HG02840 (cell line): ENCODE measurements at regions not wholly inside any gene's neighbourhood (a gene's known extent, or its start where the extent isn't known, plus 50 kb on each side); places are given as distances from the start of the nearest gene placed in this dataset.
"Not testable (repeated sequence)": the region's sequence is repeated elsewhere in the genome, so short reads cannot be mapped to it uniquely, and the experiment has no call there.

Source experiments
- ATAC-seq: cut with Tn5 transposase; IDR thresholded peaks from one replicate; pipeline ENCODE4 v1.9.1; 2021; ENCODE audit warnings: mild to moderate bottlenecking, moderate library complexity, moderate number of reproducible peaks; ENCODE audit not compliant: unreplicated experiment, low FRiP score

DNA sequence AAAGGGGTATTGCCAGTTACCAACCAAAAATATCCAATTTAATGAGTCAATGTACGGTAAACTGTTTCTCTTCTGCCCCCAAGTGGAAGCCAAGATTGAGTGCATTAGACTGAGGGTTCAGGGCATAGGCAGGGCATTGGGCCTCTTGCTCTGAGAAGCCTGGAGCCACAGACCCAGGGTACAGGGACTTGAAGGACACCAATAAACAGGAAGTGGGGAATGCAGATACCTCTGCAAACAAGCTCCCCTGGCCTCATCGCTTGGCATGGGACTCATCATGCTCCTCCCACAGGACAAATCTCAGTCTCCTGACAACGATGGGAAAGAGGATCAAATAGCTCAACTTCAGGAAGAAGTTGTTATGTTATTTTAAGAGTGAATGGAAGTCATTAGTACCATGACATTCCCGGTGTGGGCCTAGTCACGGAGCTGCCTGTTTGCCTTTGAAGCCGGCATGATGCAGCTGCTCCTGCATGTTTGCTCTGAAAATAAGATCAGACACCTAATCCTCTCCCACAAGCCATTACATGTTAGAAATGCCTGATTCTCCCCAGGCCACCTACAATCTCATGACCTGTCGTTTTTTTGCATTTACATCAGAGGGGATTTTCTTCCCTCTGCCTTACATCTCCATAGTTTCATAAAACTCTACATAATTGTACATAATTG is 224.2 kb downstream of the RCHY1 start:
- no peak for ATAC-seq

DNA sequence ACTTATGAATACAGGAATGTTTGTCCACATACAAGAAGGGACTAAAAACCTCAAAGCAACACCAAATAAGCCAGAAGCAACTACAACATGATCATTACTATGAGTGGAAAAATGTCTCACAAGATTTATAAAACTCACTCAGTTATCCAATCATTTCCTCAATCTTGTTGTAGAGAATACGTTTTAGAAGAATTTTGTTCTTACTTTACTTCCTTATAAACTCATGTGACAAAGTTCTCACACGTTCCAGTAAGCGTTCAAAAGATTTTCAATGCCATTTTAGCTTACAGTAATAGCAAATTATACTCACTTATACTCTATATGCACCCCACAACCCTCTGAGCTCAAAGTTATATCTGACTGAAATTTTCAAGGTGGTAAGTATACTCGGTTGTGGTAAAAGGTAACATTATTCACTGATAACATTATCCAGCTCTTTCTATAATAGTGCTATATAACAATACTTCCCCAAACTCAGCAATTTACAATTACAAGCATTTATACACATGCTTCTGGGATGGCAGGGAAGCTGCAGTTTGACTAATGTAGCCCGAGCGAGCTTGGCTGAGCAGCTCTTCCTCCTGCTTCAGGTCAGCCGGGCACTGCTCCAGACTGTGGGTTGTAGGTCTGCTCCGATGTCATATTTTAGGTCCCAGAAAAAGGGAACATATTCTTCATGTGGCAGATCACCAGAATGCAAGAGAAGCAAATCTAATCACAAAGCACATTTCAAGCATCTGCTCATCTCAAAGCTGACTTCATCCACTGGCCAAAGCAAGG is 226.3 kb downstream of the RCHY1 start:
- no peak for ATAC-seq

DNA sequence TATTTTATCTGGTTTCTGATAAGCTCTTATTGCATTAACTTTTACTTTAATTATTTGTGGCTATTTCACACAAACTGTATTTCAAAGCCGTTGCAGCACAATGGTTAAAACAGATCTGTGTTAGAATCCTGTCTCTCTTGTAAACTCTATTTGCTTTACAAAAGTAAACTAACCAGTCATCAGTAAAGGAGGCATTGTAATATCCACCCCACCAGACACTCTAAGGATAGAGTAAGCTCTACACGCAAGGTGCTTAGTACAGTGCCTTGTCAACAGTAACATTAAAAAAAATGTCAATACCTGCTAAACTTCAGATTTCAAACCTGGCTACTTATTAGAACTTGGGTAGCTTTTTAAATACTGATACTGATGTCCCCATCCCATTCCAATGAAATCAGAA is 228.4 kb downstream of the RCHY1 start:
- ATAC-seq: no peak

DNA sequence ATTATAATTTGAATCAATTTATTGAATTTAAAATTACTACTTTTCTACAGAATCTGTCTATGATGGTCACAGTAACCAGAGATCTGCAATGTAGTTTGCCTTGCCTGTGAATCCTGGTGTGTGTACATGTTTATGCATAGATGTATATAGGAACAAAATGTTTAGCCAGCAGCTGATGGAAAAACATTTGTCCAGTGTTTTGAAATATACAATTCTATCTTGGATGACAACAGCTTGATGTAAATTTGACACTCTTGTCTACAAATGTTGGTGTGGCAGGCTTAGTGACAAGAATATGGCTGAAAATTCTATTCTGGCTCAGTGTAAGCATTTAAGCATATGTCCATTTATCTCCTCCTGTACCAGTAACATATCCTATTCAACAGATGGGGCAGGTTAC is 229.4 kb downstream of the RCHY1 start:
- ATAC-seq: no peak

DNA sequence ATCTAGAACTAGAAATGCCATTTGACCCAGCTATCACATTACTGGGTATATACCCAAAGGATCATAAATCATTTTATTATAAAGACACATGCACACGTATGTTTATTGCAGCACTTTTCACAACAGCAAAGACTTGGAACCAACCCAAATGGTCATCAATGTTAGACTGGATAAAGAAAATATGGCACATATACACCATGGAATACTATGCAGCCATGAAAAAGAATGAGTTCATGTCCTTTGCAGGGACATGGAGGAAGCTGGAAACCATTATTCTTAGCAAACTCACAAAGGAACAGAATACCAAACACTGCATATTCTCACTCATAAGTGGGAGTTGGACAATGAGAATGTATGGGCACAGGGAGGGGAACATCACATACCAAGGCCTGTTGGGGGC is 233.7 kb downstream of the RCHY1 start:
- ATAC-seq: not testable (repeated sequence)

DNA sequence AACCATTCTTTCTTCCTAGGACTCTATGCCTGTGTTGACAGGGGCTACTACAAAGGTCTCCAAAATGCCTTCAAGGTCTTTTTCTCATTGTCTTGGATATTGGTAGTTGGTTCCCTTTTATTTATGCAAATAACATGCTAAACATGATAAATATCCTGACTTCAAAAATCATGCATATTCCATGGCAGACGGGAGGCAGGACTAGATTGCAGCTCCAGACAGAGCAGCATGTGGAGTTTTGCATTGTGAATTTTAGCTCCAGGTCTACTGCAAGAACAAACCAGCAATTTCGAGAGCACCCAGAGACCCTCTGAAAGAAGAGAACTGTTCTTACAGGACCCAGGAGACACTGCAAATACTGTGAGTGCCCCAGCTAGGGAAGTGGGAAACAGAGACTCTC is 254.9 kb downstream of the RCHY1 start:
- no peak for ATAC-seq

DNA sequence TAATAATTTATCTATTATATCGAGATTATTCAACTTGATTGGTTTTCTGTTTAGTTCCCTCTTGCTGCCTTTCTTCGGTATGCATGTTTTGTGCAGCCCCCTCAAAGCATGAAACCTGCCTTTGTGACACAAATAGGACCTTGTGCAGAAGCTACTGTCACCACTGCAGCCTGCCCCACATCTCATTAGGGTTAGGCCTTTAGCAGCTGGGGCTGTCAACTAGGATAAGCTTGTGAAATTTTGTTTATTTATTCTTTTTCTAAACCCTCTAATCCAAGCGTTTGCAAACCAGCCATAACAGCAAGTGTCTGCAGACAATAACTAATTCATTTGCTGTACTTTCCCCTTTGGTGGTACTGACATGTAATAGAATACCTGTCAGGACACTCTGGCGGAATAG is 258.9 kb downstream of the RCHY1 start:
- ATAC-seq: no peak

DNA sequence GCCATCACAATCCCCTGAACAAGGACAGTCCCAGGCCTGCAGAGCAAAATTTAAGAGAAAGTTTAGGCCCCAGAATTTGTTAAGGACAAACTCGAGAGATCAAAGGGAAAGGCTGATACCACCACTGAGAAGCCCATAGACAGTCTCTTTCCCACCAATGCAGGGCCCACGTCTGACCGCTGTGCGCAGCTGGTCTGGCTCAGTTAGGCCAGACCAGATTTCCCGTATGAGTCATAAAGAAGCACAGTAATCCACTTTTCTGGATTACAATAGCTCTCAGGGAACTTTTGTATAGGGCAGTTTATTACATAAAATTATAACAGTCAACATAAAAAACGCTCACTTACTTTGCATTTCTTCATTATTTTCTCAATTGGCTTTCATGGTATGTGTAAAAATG is 259.5 kb downstream of the RCHY1 start:
- no peak for ATAC-seq

DNA sequence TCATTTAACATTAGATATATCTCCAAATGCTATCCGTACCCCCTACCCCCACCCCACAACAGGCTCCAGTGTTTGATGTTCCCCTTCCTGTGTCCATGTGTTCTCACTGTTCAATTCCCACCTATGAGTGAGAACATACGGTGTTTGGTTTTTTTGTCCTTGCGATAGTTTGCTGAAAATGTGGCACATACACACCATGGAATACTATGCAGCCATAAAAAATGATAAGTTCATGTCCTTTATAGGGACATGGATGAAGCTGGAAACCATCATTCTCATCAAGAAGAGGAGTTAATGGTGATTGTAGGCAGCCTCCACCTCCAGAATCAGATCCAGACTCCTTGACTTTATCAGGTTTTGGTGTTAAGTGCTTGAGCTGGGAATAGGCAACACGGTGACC is 261.1 kb downstream of the RCHY1 start:
- not testable (repeated sequence) for ATAC-seq

DNA sequence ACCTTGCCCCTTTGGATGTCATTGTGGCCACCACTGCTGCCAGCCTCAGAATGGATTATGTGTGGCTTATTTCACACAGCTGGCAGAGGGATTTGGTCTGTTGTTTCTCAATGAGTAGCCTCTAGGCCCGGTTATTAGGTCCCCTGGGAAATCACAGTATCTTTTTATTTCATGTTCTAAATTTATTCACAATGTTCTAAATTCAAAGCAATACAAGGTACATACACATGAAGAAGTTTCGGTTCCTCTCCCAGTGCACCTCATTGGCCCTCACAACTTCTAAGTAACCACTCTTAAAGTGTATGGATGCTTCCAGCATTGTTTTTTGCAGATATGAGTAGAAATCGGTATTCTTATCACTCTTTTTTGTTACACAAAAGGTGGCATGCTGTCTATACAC is 262.7 kb downstream of the RCHY1 start:
- no peak for ATAC-seq

DNA sequence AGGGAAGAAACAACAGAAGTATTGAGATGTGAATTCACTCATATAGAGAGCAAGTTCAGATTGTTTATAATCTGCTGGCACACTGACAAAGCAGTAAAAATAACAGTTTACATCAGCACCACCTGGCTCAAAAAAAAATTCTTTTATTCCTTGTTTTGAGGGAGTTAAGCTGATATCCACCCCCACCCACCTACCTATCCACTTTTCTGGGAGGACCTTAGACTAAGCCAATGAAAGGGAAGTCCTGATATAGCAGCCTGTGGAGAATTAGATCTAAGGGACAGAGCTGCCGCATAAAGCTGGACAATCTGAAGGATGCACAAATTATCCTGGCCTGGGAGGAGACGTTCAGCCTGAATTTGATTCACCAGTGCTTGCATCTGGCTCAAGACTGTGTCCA is 264.5 kb downstream of the RCHY1 start:
- ATAC-seq: no peak

DNA sequence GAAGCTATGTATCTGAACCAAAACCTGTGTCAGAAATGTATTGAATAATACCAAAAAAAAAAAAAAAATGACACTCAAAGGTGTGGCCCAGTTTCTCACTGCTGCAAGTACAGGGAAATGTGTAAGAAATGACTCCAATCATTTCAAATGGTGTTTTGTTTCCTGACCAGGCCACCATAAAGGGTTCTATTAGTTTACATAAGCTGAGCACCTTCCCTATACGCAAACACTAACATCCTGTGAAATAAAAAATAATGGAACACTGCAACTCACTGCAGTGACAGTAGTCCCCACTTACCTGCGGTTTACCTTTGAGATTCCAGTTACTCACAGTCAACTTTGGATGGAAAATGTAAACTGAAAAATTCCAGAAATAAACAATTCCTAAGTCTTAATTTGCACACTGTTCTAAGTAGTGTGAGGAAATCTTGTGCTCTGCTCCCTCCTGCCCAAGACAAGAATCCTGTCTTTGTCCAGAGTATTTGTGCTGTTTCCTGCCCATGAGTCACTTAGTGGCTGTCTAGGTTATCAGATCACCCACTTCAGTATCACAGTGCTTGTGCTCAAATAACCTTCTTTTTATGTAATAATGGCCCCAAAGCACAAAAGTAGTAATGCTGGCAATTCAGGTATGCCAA is 265.3 kb downstream of the RCHY1 start:
- ATAC-seq: no peak

DNA sequence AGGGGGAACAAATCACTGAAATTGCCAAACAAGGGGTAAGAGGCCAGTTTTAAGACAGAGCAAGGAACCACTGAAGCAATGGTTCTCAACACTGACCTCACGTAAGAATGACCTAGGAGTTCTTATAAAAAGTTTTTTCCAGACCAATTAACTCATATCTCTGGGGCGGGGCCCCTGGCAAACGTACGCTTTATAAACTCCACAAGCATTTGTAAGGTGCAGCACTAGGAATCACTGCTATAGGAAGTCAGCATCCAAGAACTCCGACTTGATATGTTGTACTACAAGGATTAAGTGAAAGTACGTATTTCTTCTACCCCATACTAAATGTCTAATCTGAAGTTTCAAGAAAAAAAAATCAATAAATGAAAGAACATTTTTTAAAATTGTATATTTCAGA is 269.9 kb downstream of the RCHY1 start:
- no peak for ATAC-seq

DNA sequence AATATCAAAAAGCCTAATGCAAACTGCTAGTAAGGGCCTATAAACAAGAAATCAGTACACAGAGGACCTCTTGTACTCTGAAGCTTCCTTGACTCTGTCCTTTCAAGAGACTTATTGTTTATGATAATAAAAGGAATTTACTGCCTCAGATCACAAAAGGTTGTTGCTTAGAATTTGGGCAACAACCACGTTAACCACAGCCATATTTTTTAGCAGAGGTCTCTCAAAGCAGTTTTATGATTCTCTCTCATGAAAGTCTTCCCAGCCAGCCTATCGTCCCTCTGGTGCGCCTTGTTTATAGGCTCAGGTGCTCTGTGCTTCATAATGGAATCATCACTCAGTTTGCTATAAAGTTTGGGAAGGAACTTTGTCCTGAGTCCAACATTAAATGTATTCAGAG is 270.6 kb downstream of the RCHY1 start:
- no peak for ATAC-seq

DNA sequence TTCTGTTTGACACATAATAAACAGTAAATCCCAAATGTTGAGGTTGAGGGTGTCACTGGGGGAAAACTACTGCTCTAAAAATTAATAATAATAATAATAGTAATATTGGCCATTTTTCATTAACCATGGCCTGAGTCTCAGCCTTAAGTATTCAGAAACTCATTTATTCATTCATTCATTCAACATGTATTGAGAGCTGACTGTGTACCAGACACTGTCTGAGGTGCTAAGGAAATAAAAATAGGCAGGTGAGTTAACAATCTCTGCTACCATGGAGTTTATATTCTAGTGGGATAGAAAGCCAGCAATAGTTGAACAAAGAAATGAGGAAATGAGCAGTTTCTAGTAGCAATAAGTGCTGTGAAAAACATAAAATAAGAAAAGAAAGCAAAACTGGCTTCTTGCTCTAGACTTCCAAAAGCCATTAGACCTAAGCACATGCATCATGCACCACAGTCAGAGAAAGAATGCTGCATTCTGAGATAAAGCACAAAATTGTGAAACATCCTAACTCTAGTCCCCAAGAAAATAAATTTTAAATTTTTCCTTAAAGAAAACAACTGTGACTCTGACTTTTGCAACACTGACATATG is 278.7 kb downstream of the RCHY1 start:
- peak; percentile 91 for ATAC-seq

DNA sequence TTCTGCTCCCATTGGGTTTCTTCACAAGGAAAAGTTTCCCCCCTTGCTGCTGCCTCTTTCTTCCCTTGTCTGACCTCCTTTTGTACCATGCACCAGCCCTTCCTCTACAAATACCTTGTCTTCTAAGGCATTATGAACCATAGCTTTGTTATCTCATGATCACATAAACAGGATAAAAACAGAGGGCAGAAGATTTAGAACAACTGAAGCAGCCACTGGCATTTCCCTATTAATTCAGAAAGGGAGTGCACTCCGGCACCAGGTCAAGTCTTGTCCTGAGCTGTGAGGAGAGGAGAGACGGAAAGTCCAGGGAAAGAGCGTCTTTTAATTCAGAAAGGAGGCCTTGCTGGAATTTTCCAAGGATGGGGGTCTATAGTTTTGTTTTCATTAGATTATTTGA is 281.7 kb downstream of the RCHY1 start:
- no peak for ATAC-seq

DNA sequence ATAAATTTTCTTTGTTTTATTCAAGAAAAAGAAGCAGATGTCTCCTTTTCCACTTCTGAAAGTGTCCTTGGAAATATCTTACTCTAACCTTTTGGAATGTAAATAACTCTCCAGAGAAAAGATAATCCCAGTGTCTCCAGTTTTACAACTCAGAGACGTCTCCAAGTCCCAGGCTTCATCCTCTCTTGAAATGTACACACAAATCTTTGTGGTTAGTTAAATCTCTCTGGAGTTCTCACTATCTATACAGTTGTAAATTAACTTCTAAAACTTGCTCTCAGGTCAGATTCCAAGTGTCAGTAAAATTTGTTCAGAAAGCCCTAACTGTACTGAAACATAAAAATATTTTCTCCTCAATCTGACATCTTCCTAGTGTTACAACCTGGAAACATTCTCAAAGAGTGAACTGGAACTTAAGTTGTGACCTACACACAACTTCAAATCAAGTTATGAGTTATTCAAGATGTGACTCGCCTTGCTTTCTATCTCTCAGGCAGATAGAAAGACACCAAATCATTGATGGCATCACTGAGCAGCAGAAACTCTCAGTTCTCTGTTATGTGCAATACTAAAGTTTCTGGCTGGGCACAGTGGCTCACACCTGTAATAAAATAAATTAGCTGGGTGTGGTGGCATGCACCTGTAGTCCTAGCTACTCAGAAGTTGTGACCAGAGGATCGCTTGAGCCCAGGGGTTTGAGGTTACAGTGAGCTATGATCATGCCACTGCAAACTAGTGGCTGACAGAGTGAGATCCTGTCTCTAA is 284.2 kb downstream of the RCHY1 start:
- ATAC-seq: no peak

DNA sequence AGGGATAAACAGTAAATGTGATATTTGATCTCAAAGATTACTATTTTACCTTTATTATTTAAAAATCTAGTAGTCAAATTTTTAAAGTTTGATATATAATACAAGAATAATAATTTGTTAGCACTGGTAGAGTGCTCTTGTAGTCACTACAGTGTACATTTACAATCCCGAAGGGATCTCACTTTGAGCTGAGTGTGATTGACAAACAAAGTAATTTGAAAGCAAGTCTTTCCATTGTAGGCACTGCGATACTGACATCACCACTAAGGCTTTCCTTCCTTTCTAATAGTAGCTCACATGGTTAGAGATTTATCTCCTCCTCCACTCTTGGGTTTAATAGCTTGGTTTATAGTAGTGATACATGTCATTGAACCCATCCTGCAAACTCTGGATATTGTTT is 280.6 kb downstream of the PARM1 start:
- ATAC-seq: no peak

DNA sequence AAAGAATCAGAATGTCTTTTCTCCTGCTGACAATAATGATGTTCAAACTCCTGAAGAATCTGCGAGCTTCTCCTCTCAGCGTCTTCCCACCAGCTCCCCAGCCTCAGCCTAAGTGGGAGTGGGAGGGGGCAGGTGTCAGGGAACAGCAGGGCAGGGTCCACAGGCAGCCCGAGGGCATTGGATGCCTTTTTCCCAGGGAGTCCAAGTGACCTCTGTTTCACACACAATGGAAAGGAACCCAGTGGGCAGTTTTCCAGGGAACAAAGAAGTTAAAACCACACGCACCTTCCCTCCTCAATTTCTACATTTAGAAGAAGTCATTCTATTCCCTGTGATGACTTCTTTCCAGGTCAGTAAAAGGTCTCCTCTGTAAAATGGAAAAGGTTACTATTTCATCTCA is 278.5 kb downstream of the PARM1 start:
- no peak for ATAC-seq

DNA sequence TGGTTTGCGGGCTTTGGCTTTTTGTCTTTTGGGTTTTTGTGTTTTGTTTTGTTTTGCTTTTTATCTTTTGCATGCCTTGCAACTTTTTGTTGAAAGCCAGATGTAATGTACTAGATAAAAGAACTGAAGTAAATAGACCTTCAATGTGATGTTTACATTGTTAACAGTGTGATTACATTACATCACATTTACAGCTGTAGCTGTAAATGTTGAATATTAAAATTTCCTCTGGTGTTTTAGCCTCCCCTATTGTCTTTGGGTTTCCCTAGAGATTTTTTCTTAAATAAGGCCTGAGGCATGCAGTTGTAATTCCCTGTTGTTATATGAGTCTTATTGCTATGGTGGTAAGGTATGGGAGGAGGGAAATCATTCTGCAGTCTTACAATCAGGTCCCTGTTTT is 275.0 kb downstream of the PARM1 start:
- ATAC-seq: no peak

DNA sequence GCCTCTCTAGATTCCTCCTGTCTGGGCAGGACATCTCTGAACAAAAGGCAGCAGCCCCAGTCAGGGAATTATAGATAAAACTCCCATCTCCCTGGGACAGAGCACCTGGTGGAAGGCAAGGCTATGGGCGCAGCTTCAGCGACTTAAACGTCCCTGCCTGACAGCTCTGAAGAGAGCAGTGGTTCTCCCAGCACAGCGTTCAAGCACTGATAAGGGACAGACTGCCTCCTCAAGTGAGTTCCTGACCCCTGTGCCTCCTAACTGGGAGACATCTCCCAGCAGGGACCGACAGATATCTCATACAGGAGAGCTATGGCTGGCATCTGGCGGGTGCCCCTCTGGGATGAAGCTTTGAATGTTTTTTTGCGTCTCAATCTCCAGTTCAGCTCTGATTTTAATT is 262.2 kb downstream of the PARM1 start:
- no peak for ATAC-seq
